ENCODE measurements at regions not wholly inside any gene's neighbourhood (a gene's known extent, or its start where the extent isn't known, plus 50 kb on each side); places are given as distances from the start of the nearest gene placed in this dataset.

GRCh38 chr6:156348849-156349248 lies 428.3 kb upstream of the ARID1B start:
- no peak overlapping the region for H3K9ac ChIP-seq (ENCODE audit: low read depth in 1 of 2, low read length in 2 of 2)
- H3K27me3 ChIP-seq (ENCODE audit: control insufficient read depth in 2 of 2, insufficient read depth in 2 of 2, low read length in 2 of 2) = no peaks in the 10 kb centered on the region
- no peaks in the 10 kb centered on the region for H3K36me3 ChIP-seq (ENCODE audit: control insufficient read depth in 2 of 2, insufficient read depth in 2 of 2, low read length in 2 of 2)
- H3K4me3 ChIP-seq (ENCODE audit: low read length in 2 of 2) = no peak overlapping the region
- no peaks in the 10 kb centered on the region for H3K9me3 ChIP-seq (ENCODE audit: control insufficient read depth in 2 of 2, low read length in 2 of 2)
- H3K27ac ChIP-seq (ENCODE audit: low read depth in 2 of 2, low read length in 2 of 2) = no peak overlapping the region
- H3K4me1 ChIP-seq (ENCODE audit: control insufficient read depth in 2 of 2, insufficient read depth in 2 of 2, low read length in 2 of 2) = no peaks in the 10 kb centered on the region

GRCh38 chr6:156348424-156348823 lies 428.8 kb upstream of the ARID1B start:
- Histone ChIP-seq H3K9ac (ENCODE audit: low read depth in 1 of 2, low read length in 2 of 2) (no peak overlapping the region), H3K9me3 (ENCODE audit: control insufficient read depth in 2 of 2, low read length in 2 of 2) (no peaks in the 10 kb centered on the region), H3K36me3 (ENCODE audit: control insufficient read depth in 2 of 2, insufficient read depth in 2 of 2, low read length in 2 of 2) (no peaks in the 10 kb centered on the region), H3K27ac (ENCODE audit: low read depth in 2 of 2, low read length in 2 of 2) (no peak overlapping the region), H3K4me1 (ENCODE audit: control insufficient read depth in 2 of 2, insufficient read depth in 2 of 2, low read length in 2 of 2) (no peaks in the 10 kb centered on the region), H3K4me3 (ENCODE audit: low read length in 2 of 2) (no peak overlapping the region), H3K27me3 (ENCODE audit: control insufficient read depth in 2 of 2, insufficient read depth in 2 of 2, low read length in 2 of 2) (no peaks in the 10 kb centered on the region)

- Histone ChIP-seq H3K4me3 (ENCODE audit: low read length in 2 of 2) (no peak overlapping the region), H3K36me3 (ENCODE audit: control insufficient read depth in 2 of 2, insufficient read depth in 2 of 2, low read length in 2 of 2) (no peaks in the 10 kb centered on the region), H3K27me3 (ENCODE audit: control insufficient read depth in 2 of 2, insufficient read depth in 2 of 2, low read length in 2 of 2) (no peaks in the 10 kb centered on the region), H3K9me3 (ENCODE audit: control insufficient read depth in 2 of 2, low read length in 2 of 2) (no peaks in the 10 kb centered on the region), H3K4me1 (ENCODE audit: control insufficient read depth in 2 of 2, insufficient read depth in 2 of 2, low read length in 2 of 2) (no peaks in the 10 kb centered on the region), H3K9ac (ENCODE audit: low read depth in 1 of 2, low read length in 2 of 2) (no peak overlapping the region), H3K27ac (ENCODE audit: low read depth in 2 of 2, low read length in 2 of 2) (no peak overlapping the region)
Measured at GRCh38 chr6:156347656-156348055, 429.5 kb upstream of the ARID1B start.

GRCh38 chr6:156347246-156347645 lies 429.9 kb upstream of the ARID1B start:
- Histone ChIP-seq H3K4me3 (ENCODE audit: low read length in 2 of 2) (no peak overlapping the region), H3K27me3 (ENCODE audit: control insufficient read depth in 2 of 2, insufficient read depth in 2 of 2, low read length in 2 of 2) (no peaks in the 10 kb centered on the region), H3K9me3 (ENCODE audit: control insufficient read depth in 2 of 2, low read length in 2 of 2) (no peaks in the 10 kb centered on the region), H3K27ac (ENCODE audit: low read depth in 2 of 2, low read length in 2 of 2) (no peak overlapping the region), H3K36me3 (ENCODE audit: control insufficient read depth in 2 of 2, insufficient read depth in 2 of 2, low read length in 2 of 2) (no peaks in the 10 kb centered on the region), H3K4me1 (ENCODE audit: control insufficient read depth in 2 of 2, insufficient read depth in 2 of 2, low read length in 2 of 2) (no peaks in the 10 kb centered on the region), H3K9ac (ENCODE audit: low read depth in 1 of 2, low read length in 2 of 2) (no peak overlapping the region)

- Histone ChIP-seq H3K4me3 (ENCODE audit: low read length in 2 of 2) (no peak overlapping the region), H3K27ac (ENCODE audit: low read depth in 2 of 2, low read length in 2 of 2) (no peak overlapping the region), H3K36me3 (ENCODE audit: control insufficient read depth in 2 of 2, insufficient read depth in 2 of 2, low read length in 2 of 2) (no peaks in the 10 kb centered on the region), H3K9ac (ENCODE audit: low read depth in 1 of 2, low read length in 2 of 2) (no peak overlapping the region), H3K4me1 (ENCODE audit: control insufficient read depth in 2 of 2, insufficient read depth in 2 of 2, low read length in 2 of 2) (no peaks in the 10 kb centered on the region), H3K9me3 (ENCODE audit: control insufficient read depth in 2 of 2, low read length in 2 of 2) (no peaks in the 10 kb centered on the region), H3K27me3 (ENCODE audit: control insufficient read depth in 2 of 2, insufficient read depth in 2 of 2, low read length in 2 of 2) (no peaks in the 10 kb centered on the region)
Measured at GRCh38 chr6:156345700-156346099, 431.5 kb upstream of the ARID1B start.

GRCh38 chr6:156344491-156344890 lies 432.7 kb upstream of the ARID1B start:
- H3K27ac ChIP-seq (ENCODE audit: low read depth in 2 of 2, low read length in 2 of 2) = no peak overlapping the region
- no peaks in the 10 kb centered on the region for H3K4me1 ChIP-seq (ENCODE audit: control insufficient read depth in 2 of 2, insufficient read depth in 2 of 2, low read length in 2 of 2)
- no peaks in the 10 kb centered on the region for H3K36me3 ChIP-seq (ENCODE audit: control insufficient read depth in 2 of 2, insufficient read depth in 2 of 2, low read length in 2 of 2)
- no peak overlapping the region for H3K9ac ChIP-seq (ENCODE audit: low read depth in 1 of 2, low read length in 2 of 2)
- no peaks in the 10 kb centered on the region for H3K9me3 ChIP-seq (ENCODE audit: control insufficient read depth in 2 of 2, low read length in 2 of 2)
- no peak overlapping the region for H3K4me3 ChIP-seq (ENCODE audit: low read length in 2 of 2)
- no peaks in the 10 kb centered on the region for H3K27me3 ChIP-seq (ENCODE audit: control insufficient read depth in 2 of 2, insufficient read depth in 2 of 2, low read length in 2 of 2)

- Histone ChIP-seq H3K4me1 (ENCODE audit: control insufficient read depth in 2 of 2, insufficient read depth in 2 of 2, low read length in 2 of 2) (no peaks in the 10 kb centered on the region), H3K27ac (ENCODE audit: low read depth in 2 of 2, low read length in 2 of 2) (no peak overlapping the region), H3K9me3 (ENCODE audit: control insufficient read depth in 2 of 2, low read length in 2 of 2) (no peaks in the 10 kb centered on the region), H3K9ac (ENCODE audit: low read depth in 1 of 2, low read length in 2 of 2) (no peak overlapping the region), H3K27me3 (ENCODE audit: control insufficient read depth in 2 of 2, insufficient read depth in 2 of 2, low read length in 2 of 2) (no peaks in the 10 kb centered on the region), H3K36me3 (ENCODE audit: control insufficient read depth in 2 of 2, insufficient read depth in 2 of 2, low read length in 2 of 2) (no peaks in the 10 kb centered on the region), H3K4me3 (ENCODE audit: low read length in 2 of 2) (no peak overlapping the region)
Measured at GRCh38 chr6:156337801-156338200, 439.4 kb upstream of the ARID1B start.

GRCh38 chr6:156336733-156337132 lies 440.4 kb upstream of the ARID1B start:
- H3K9ac ChIP-seq (ENCODE audit: low read depth in 1 of 2, low read length in 2 of 2) = no peak overlapping the region

GRCh38 chr6:156336089-156336488 lies 441.1 kb upstream of the ARID1B start:
- Histone ChIP-seq H3K36me3 (ENCODE audit: control insufficient read depth in 2 of 2, insufficient read depth in 2 of 2, low read length in 2 of 2) (no peaks in the 10 kb centered on the region), H3K4me3 (ENCODE audit: low read length in 2 of 2) (no peak overlapping the region), H3K4me1 (ENCODE audit: control insufficient read depth in 2 of 2, insufficient read depth in 2 of 2, low read length in 2 of 2) (no peaks in the 10 kb centered on the region), H3K27ac (ENCODE audit: low read depth in 2 of 2, low read length in 2 of 2) (no peak overlapping the region), H3K9ac (ENCODE audit: low read depth in 1 of 2, low read length in 2 of 2) (no peak overlapping the region), H3K9me3 (ENCODE audit: control insufficient read depth in 2 of 2, low read length in 2 of 2) (no peaks in the 10 kb centered on the region), H3K27me3 (ENCODE audit: control insufficient read depth in 2 of 2, insufficient read depth in 2 of 2, low read length in 2 of 2) (no peaks in the 10 kb centered on the region)

More at GRCh38 chr6:156336733-156337132, 440.4 kb upstream of the ARID1B start:
- no peak overlapping the region for H3K27ac ChIP-seq (ENCODE audit: low read depth in 2 of 2, low read length in 2 of 2)
- H3K9me3 ChIP-seq (ENCODE audit: control insufficient read depth in 2 of 2, low read length in 2 of 2) = no peaks in the 10 kb centered on the region
- no peaks in the 10 kb centered on the region for H3K27me3 ChIP-seq (ENCODE audit: control insufficient read depth in 2 of 2, insufficient read depth in 2 of 2, low read length in 2 of 2)
- no peaks in the 10 kb centered on the region for H3K4me1 ChIP-seq (ENCODE audit: control insufficient read depth in 2 of 2, insufficient read depth in 2 of 2, low read length in 2 of 2)
- H3K36me3 ChIP-seq (ENCODE audit: control insufficient read depth in 2 of 2, insufficient read depth in 2 of 2, low read length in 2 of 2) = no peaks in the 10 kb centered on the region
- no peak overlapping the region for H3K4me3 ChIP-seq (ENCODE audit: low read length in 2 of 2)

- no peaks in the 10 kb centered on the region for H3K36me3 ChIP-seq (ENCODE audit: control insufficient read depth in 2 of 2, insufficient read depth in 2 of 2, low read length in 2 of 2)
- H3K27ac ChIP-seq (ENCODE audit: low read depth in 2 of 2, low read length in 2 of 2) = no peak overlapping the region
- no peak overlapping the region for H3K9ac ChIP-seq (ENCODE audit: low read depth in 1 of 2, low read length in 2 of 2)
- no peaks in the 10 kb centered on the region for H3K4me1 ChIP-seq (ENCODE audit: control insufficient read depth in 2 of 2, insufficient read depth in 2 of 2, low read length in 2 of 2)
- H3K4me3 ChIP-seq (ENCODE audit: low read length in 2 of 2) = no peak overlapping the region
- no peaks in the 10 kb centered on the region for H3K27me3 ChIP-seq (ENCODE audit: control insufficient read depth in 2 of 2, insufficient read depth in 2 of 2, low read length in 2 of 2)
- no peaks in the 10 kb centered on the region for H3K9me3 ChIP-seq (ENCODE audit: control insufficient read depth in 2 of 2, low read length in 2 of 2)
Measured at GRCh38 chr6:156334966-156335365, 442.2 kb upstream of the ARID1B start.

- H3K4me1 ChIP-seq (ENCODE audit: control insufficient read depth in 2 of 2, insufficient read depth in 2 of 2, low read length in 2 of 2) = no peaks in the 10 kb centered on the region
- no peak overlapping the region for H3K9ac ChIP-seq (ENCODE audit: low read depth in 1 of 2, low read length in 2 of 2)
- H3K9me3 ChIP-seq (ENCODE audit: control insufficient read depth in 2 of 2, low read length in 2 of 2) = no peaks in the 10 kb centered on the region
- no peaks in the 10 kb centered on the region for H3K36me3 ChIP-seq (ENCODE audit: control insufficient read depth in 2 of 2, insufficient read depth in 2 of 2, low read length in 2 of 2)
- no peaks in the 10 kb centered on the region for H3K27me3 ChIP-seq (ENCODE audit: control insufficient read depth in 2 of 2, insufficient read depth in 2 of 2, low read length in 2 of 2)
- no peak overlapping the region for H3K4me3 ChIP-seq (ENCODE audit: low read length in 2 of 2)
- no peak overlapping the region for H3K27ac ChIP-seq (ENCODE audit: low read depth in 2 of 2, low read length in 2 of 2)
Measured at GRCh38 chr6:156319707-156320106, 457.5 kb upstream of the ARID1B start.

Data from mucosa of rectum (tissue), 2 donors.